ENCODE measurements at regions not wholly inside any gene's neighbourhood (a gene's known extent, or its start where the extent isn't known, plus 50 kb on each side); places are given as distances from the start of the nearest gene placed in this dataset.

DNA sequence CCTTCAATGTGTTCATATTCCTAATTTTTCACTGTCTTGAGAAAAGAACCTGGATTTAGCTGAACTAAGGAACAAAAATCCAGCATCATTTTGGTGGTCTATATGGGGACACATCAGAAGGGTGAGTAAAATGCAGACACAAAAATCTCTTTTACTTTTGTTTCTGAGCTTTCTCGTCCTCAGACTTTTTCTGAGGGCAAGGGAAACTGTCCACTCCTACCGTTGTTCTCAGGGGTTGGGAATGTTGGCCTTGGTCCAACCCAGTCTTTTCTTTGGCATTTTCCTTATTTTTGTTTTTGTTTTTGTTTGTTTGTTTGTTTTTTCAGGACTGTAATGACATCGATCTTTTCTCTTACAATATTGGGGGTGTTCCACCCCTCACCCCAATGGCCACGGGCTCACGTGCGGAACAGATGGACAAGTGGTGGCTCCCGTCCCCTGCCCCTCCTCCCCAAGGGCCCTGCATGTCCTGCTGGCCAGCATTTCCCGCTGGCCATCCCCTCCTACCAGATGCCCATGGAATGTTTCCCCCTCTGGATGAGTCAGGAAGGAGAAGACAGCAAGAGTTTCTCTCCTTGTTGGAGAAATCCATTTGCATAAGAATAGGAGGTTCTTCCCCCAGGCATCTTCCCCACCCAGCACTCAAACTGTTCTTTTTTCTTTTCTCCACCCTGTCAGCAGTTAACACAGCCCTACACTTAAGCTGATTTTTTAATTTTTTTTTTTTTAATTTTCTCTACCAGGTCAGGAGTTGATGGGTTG is 305.4 kb upstream of the NDST4 start:
- no peaks in the 10 kb centered on the region for H3K36me3 Mint-ChIP-seq (ENCODE audit: low read depth)
- no peak for DNase-seq
- no peaks in the 10 kb centered on the region for H3K9me3 ChIP-seq (ENCODE audit: control insufficient read depth, low read length, poor library complexity, severe bottlenecking)
- H3K27ac Mint-ChIP-seq, result no peak overlapping the region
- ATAC-seq, result no peak
- H3K27me3 Mint-ChIP-seq, result no peaks in the 10 kb centered on the region
- H3K4me1 Mint-ChIP-seq, result no peaks in the 10 kb centered on the region
- no peak overlapping the region for H3K4me3 Mint-ChIP-seq

DNA sequence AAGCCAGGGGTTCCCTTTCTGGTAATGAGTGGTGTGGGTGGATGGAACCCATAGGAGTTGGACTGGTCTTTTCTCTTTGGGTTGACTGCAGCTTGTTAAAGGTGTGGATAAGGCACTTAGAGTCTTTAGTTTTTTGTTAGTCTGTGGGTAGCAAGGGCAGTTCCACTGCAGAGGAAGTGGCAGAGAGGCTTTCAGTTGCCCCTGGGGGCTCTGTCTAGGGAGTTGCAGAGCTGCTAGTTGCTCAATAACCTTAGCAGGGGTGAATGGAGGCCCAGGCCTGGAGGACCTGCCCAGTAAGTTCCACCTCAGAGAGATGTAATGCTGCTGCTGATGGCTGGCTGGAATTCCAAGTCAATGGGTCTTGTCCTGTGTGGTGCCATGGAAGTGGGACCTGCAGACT is 282.6 kb upstream of the NDST4 start:
- H3K4me3 Mint-ChIP-seq, result no peak overlapping the region
- no peaks in the 10 kb centered on the region for H3K4me1 Mint-ChIP-seq
- no peaks in the 10 kb centered on the region for H3K27me3 Mint-ChIP-seq
- H3K9me3 ChIP-seq (ENCODE audit: control insufficient read depth, low read length, poor library complexity, severe bottlenecking), result no peaks in the 10 kb centered on the region
- ATAC-seq, result no peak
- no peak overlapping the region for H3K27ac Mint-ChIP-seq
- no peak for DNase-seq
- H3K36me3 Mint-ChIP-seq (ENCODE audit: low read depth), result no peaks in the 10 kb centered on the region

DNA sequence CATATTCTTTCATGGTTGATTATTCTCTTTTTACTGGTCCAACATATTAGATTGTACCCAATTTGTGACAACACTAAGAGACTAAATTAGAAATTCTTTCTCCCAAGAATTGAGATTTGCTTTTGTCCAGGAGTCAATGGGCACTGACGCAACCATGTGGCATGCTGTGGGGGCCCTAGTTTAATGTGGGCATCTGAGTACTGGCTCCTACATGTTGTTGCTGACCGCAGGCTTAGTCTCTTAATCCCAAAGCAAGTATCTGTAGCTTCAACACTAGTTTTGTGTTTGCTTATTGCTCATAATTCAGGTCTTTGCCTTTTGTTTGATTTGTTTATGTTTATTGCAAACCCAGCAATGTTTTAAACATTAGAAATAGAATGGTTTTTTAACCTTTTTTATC is 263.4 kb upstream of the NDST4 start:
- H3K27me3 Mint-ChIP-seq, result no peaks in the 10 kb centered on the region
- ATAC-seq (no peak), DNase-seq (no peak)
- peaks cover 2% of the 10 kb centered on the region for H3K4me1 Mint-ChIP-seq
- no peaks in the 10 kb centered on the region for H3K9me3 ChIP-seq (ENCODE audit: control insufficient read depth, low read length, poor library complexity, severe bottlenecking)
- H3K27ac Mint-ChIP-seq, result no peak overlapping the region
- H3K4me3 Mint-ChIP-seq, result no peak overlapping the region
- H3K36me3 Mint-ChIP-seq (ENCODE audit: low read depth), result no peaks in the 10 kb centered on the region

DNA sequence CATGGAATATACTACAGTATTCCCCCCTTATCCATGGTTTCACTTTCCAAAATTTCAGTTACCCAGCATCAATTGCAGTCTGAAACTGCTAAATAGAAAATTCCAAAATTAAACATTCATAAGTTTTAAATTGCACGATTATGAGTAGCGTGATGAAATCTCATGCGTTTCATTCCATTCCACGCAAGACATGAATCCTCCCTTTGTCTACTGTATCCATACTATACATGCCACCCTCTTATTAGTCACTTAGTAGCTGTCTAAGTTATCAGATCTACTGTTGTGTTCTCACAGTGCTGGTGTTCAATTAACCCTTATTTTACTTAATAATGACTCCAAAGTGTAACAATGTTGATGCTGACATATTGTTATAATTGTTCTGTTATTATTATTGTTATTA is 261.2 kb upstream of the NDST4 start:
- ATAC-seq (no peak), DNase-seq (no peak)
- Mint-ChIP-seq H3K4me1 (peaks cover 2% of the 10 kb centered on the region), H3K27ac (no peak overlapping the region), H3K36me3 (ENCODE audit: low read depth) (no peaks in the 10 kb centered on the region), H3K27me3 (no peaks in the 10 kb centered on the region), H3K4me3 (no peak overlapping the region)
- H3K9me3 ChIP-seq (ENCODE audit: control insufficient read depth, low read length, poor library complexity, severe bottlenecking), result no peaks in the 10 kb centered on the region

DNA sequence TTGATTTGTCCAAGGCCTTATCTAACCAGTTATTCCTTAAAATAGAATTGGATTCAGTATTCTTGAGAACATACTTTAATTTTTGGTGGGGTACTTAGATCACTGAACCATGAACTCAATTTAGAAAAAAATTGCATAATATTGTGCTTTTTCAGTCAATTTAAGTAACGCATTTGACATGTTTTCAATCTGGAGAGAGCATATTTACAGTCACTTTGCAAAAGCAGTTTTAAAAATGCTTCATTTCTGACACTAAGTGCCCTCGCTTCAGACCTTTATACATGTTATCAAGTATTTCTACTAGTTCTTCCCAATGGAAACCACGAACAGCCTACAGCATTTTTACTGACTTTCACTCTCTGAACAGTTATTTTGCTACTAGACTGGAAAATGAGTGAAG is 257.1 kb upstream of the NDST4 start:
- DNase-seq (no peak), ATAC-seq (no peak)
- Mint-ChIP-seq H3K27ac (no peak overlapping the region), H3K4me1 (peaks cover 2% of the 10 kb centered on the region), H3K4me3 (no peak overlapping the region), H3K27me3 (no peaks in the 10 kb centered on the region), H3K36me3 (ENCODE audit: low read depth) (no peaks in the 10 kb centered on the region)
- no peaks in the 10 kb centered on the region for H3K9me3 ChIP-seq (ENCODE audit: control insufficient read depth, low read length, poor library complexity, severe bottlenecking)

DNA sequence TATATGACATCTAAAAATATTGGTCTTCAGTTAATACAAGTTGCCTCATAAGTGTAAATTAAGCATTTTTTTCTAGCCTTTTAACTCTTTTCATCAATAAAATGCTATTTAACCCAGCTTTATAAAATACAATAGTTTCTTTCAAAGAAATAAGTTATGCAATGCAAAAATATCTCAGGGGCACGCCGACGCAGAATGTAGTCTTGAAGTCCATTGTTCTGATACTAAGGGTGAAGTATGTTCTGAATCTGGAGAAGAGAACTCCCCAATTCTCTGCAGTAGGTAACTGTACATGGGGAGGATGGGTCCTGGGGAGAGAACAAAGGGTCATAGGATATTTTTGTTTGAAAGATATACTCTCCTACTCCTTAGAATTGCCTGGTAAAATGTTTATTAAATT is 256.6 kb upstream of the NDST4 start:
- no peaks in the 10 kb centered on the region for H3K27me3 Mint-ChIP-seq
- H3K27ac Mint-ChIP-seq, result no peak overlapping the region
- H3K9me3 ChIP-seq (ENCODE audit: control insufficient read depth, low read length, poor library complexity, severe bottlenecking), result no peaks in the 10 kb centered on the region
- ATAC-seq (no peak), DNase-seq (no peak)
- H3K4me3 Mint-ChIP-seq, result no peak overlapping the region
- no peaks in the 10 kb centered on the region for H3K36me3 Mint-ChIP-seq (ENCODE audit: low read depth)
- peaks cover 2% of the 10 kb centered on the region for H3K4me1 Mint-ChIP-seq

DNA sequence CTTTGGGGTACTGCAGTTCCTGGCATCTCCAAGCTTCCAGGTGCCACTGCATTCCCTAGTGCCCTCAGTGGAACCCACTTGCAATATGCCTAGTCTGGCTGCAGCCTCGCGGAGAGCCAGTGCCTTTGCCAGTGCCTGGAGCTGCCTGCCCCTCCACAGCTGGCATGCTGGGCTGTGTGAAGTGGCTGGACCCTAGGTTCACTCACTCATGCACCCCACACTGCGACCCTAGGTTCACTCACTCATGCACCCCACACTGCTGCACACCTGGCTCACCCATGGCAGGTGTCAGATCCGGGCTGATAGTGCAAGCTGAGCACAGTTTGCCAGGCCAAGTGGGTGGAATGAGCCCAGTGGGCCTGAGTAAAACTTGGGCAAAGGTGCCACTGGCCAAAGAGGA is 253.0 kb upstream of the NDST4 start:
- Mint-ChIP-seq H3K27me3 (no peaks in the 10 kb centered on the region), H3K4me1 (no peaks in the 10 kb centered on the region), H3K4me3 (no peak overlapping the region), H3K27ac (no peak overlapping the region), H3K36me3 (ENCODE audit: low read depth) (no peaks in the 10 kb centered on the region)
- no peaks in the 10 kb centered on the region for H3K9me3 ChIP-seq (ENCODE audit: control insufficient read depth, low read length, poor library complexity, severe bottlenecking)
- DNase-seq (no peak), ATAC-seq (no peak)

DNA sequence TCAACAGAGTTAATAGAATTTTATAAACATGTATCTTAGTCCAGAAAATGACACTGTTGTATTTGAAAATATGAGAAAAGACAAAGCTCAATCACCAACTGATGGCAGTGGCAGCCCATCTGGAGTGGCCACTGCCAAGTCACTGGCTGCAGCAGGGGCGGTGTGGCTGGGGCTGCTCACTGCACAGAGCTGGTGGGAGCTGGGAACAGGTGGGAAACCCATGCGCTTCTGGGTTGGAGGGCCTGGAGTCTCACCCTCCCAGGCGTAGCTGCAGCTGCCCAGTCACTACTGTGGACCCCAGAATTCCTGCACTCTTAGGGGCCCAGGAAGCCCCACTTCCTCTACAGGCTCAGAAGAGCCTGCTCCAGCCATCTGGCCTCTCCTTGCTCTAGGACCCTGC is 251.8 kb upstream of the NDST4 start:
- no peaks in the 10 kb centered on the region for H3K36me3 Mint-ChIP-seq (ENCODE audit: low read depth)
- H3K27ac Mint-ChIP-seq, result no peak overlapping the region
- H3K4me1 Mint-ChIP-seq, result no peaks in the 10 kb centered on the region
- H3K9me3 ChIP-seq (ENCODE audit: control insufficient read depth, low read length, poor library complexity, severe bottlenecking), result no peaks in the 10 kb centered on the region
- DNase-seq, result no peak
- ATAC-seq, result no peak
- no peak overlapping the region for H3K4me3 Mint-ChIP-seq
- no peaks in the 10 kb centered on the region for H3K27me3 Mint-ChIP-seq

DNA sequence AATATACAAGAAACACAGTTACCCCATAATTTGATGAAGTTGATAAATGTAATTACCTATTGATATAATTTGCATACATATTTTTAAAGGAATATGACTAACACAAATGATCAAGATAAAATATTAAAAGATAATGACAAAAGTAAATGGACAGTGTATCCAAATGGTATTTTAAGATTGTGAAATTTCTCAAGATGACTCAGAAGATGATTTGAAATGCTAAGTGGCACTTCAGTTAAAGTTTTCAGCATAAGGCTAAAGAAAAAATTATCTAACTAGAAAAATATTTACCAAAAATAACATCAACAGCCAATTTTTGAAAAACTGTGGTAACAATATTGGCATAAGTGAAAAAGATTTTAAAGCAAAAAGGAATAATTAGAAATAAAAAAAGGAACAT is 248.4 kb upstream of the NDST4 start:
- H3K27me3 Mint-ChIP-seq, result no peaks in the 10 kb centered on the region

DNA sequence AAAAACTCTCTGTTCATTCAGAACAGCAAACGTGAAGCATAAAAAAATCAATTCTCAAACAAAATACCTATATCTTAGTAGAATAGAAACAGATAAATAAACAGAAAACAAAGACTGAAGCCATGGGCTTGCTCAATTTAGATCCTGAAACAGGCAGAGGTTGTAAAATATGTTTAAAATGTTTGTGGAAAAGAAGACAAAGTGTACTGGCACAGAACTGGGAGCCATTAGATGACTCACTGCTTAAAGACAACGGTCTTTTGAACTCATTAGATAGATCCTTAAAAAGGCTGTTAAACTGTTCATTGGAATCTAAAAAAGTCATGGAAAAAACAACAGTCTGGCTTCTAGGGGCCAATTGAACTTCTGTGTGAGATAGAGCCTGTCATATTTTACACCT is 247.0 kb upstream of the NDST4 start:
- no peaks in the 10 kb centered on the region for H3K4me1 Mint-ChIP-seq
- ATAC-seq, result no peak
- DNase-seq, result no peak
- H3K36me3 Mint-ChIP-seq (ENCODE audit: low read depth), result no peaks in the 10 kb centered on the region
- no peak overlapping the region for H3K4me3 Mint-ChIP-seq
- no peak overlapping the region for H3K27ac Mint-ChIP-seq
- H3K27me3 Mint-ChIP-seq, result no peaks in the 10 kb centered on the region
- H3K9me3 ChIP-seq (ENCODE audit: control insufficient read depth, low read length, poor library complexity, severe bottlenecking), result no peaks in the 10 kb centered on the region

More for the DNA sequence above, 248.4 kb upstream of the NDST4 start:
- Mint-ChIP-seq H3K36me3 (ENCODE audit: low read depth) (no peaks in the 10 kb centered on the region), H3K4me1 (no peaks in the 10 kb centered on the region), H3K27ac (no peak overlapping the region), H3K4me3 (no peak overlapping the region)
- no peak for DNase-seq
- no peaks in the 10 kb centered on the region for H3K9me3 ChIP-seq (ENCODE audit: control insufficient read depth, low read length, poor library complexity, severe bottlenecking)
- no peak for ATAC-seq

DNA sequence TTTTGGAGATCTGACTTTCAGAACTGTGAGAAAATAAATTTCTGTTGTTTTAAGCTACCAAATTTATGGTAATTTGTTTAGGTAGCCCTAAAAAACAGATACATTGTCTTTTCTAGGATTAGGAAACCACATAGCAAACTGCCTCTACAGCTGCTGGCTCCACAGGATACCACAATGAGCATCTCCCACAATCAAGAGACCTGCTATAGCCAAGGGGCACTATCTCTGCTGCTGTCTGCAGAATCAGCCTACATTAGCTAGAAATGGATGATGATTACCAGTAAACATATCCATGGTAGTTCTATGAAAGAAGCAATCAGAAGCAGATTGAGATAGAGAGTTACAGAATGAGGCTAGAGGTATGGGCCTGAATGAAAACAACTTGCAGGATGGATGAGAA is 244.4 kb upstream of the NDST4 start:
- H3K4me1 Mint-ChIP-seq, result no peaks in the 10 kb centered on the region
- no peak for ATAC-seq
- no peak overlapping the region for H3K27ac Mint-ChIP-seq
- H3K36me3 Mint-ChIP-seq (ENCODE audit: low read depth), result no peaks in the 10 kb centered on the region
- no peak for DNase-seq
- H3K9me3 ChIP-seq (ENCODE audit: control insufficient read depth, low read length, poor library complexity, severe bottlenecking), result no peaks in the 10 kb centered on the region
- H3K27me3 Mint-ChIP-seq, result no peaks in the 10 kb centered on the region
- H3K4me3 Mint-ChIP-seq, result no peak overlapping the region

DNA sequence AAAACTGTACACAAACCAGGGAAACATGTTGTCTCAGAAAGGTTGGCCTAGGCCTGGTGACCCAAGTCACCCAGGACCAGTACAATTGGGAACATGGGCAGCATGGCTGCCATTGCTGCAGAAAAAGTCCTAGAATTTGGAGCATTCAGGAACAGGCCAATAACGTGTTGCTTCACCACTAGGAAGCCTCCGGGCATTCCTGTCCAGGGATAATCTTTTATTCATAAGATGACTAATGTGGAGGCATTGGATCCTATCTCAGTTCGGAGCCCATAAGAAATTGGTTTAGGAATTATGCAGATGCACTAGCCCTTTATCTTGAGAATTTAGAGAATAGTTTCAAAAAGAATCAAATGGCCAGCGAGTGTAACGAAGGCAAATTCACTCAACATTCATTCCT is 242.8 kb upstream of the NDST4 start:
- Mint-ChIP-seq H3K27me3 (no peaks in the 10 kb centered on the region), H3K4me1 (no peaks in the 10 kb centered on the region), H3K36me3 (ENCODE audit: low read depth) (no peaks in the 10 kb centered on the region), H3K27ac (no peak overlapping the region), H3K4me3 (no peak overlapping the region)
- no peaks in the 10 kb centered on the region for H3K9me3 ChIP-seq (ENCODE audit: control insufficient read depth, low read length, poor library complexity, severe bottlenecking)
- ATAC-seq (no peak), DNase-seq (no peak)

DNA sequence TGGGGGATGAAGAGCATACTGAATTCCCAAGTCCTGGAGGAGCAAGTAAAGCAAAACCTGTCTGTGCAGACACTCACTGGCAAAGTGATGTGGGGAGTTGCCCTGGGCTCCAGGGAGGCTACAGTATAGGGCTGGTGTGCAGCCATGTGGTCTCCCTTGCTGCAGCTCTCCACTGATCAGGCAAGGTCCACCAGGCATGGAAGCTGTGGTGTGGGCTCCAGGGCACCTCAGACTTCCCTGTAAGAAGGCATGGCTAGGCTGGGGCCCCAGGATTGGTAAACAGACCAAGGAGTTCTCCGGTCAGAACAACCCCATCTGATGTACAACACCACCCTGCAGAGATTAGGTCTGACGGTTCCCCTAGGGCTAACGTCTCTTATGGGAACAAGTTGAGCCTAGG is 241.9 kb upstream of the NDST4 start:
- H3K27me3 Mint-ChIP-seq, result no peaks in the 10 kb centered on the region
- no peak for ATAC-seq
- no peaks in the 10 kb centered on the region for H3K9me3 ChIP-seq (ENCODE audit: control insufficient read depth, low read length, poor library complexity, severe bottlenecking)
- DNase-seq, result no peak
- no peaks in the 10 kb centered on the region for H3K4me1 Mint-ChIP-seq
- no peak overlapping the region for H3K27ac Mint-ChIP-seq
- H3K36me3 Mint-ChIP-seq (ENCODE audit: low read depth), result no peaks in the 10 kb centered on the region
- no peak overlapping the region for H3K4me3 Mint-ChIP-seq

DNA sequence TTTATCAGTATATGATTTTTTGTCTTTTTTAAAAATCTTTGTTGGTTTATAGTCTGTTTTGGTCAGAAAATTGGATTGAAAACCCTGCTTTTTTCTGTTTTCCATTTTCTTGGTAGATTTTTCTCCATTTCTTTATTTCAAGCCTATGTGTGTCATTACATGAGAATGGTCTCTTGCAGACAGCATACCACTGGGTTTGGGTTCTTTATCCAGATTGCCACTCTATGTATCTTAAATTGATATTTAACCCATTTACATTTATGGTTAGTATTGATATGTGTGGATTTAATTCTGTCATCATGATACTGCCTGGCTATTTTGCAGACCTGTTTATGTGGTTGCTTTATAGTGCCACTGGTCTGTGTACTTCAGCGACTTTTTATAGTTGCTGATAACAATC is 239.9 kb upstream of the NDST4 start:
- ATAC-seq (no peak), DNase-seq (no peak)
- Mint-ChIP-seq H3K4me1 (no peaks in the 10 kb centered on the region), H3K27me3 (no peaks in the 10 kb centered on the region), H3K4me3 (no peak overlapping the region), H3K27ac (no peak overlapping the region), H3K36me3 (ENCODE audit: low read depth) (no peaks in the 10 kb centered on the region)
- H3K9me3 ChIP-seq (ENCODE audit: control insufficient read depth, low read length, poor library complexity, severe bottlenecking), result no peaks in the 10 kb centered on the region

Measured in T-helper 17 cell (primary cell).